ENCODE measurements at regions not wholly inside any gene's neighbourhood (a gene's known extent, or its start where the extent isn't known, plus 50 kb on each side); places are given as distances from the start of the nearest gene placed in this dataset.

- TF ChIP-seq, protein P1, sequence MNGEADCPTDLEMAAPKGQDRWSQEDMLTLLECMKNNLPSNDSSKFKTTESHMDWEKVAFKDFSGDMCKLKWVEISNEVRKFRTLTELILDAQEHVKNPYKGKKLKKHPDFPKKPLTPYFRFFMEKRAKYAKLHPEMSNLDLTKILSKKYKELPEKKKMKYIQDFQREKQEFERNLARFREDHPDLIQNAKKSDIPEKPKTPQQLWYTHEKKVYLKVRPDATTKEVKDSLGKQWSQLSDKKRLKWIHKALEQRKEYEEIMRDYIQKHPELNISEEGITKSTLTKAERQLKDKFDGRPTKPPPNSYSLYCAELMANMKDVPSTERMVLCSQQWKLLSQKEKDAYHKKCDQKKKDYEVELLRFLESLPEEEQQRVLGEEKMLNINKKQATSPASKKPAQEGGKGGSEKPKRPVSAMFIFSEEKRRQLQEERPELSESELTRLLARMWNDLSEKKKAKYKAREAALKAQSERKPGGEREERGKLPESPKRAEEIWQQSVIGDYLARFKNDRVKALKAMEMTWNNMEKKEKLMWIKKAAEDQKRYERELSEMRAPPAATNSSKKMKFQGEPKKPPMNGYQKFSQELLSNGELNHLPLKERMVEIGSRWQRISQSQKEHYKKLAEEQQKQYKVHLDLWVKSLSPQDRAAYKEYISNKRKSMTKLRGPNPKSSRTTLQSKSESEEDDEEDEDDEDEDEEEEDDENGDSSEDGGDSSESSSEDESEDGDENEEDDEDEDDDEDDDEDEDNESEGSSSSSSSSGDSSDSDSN (IDR thresholded peaks at IDR 0.05; ENCODE audit: borderline replicate concordance in 1 of 2, low read depth in 2 of 2, low read length in 2 of 2): no peak
- TF ChIP-seq EZH2 (IDR thresholded peaks at IDR 0.05; ENCODE audit: borderline replicate concordance, low read depth, low read length) (no peak), CBX8 (IDR thresholded peaks at IDR 0.05; ENCODE audit: borderline replicate concordance, extremely low read depth, low read depth, low read length, poor library complexity, severe bottlenecking) (no peak), ARID2 (IDR thresholded peaks at IDR 0.05) (no peak), SETDB1 (IDR thresholded peaks at IDR 0.05; ENCODE audit: low read length) (no peak), KHSRP (IDR thresholded peaks at IDR 0.05) (no peak), POLR2A (conservative IDR thresholded peaks at IDR 0.05) (no peak)
- TF ChIP-seq, protein P2, sequence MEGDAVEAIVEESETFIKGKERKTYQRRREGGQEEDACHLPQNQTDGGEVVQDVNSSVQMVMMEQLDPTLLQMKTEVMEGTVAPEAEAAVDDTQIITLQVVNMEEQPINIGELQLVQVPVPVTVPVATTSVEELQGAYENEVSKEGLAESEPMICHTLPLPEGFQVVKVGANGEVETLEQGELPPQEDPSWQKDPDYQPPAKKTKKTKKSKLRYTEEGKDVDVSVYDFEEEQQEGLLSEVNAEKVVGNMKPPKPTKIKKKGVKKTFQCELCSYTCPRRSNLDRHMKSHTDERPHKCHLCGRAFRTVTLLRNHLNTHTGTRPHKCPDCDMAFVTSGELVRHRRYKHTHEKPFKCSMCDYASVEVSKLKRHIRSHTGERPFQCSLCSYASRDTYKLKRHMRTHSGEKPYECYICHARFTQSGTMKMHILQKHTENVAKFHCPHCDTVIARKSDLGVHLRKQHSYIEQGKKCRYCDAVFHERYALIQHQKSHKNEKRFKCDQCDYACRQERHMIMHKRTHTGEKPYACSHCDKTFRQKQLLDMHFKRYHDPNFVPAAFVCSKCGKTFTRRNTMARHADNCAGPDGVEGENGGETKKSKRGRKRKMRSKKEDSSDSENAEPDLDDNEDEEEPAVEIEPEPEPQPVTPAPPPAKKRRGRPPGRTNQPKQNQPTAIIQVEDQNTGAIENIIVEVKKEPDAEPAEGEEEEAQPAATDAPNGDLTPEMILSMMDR (IDR thresholded peaks at IDR 0.05 in 2 of 3, conservative IDR thresholded peaks at IDR 0.05 in 1 of 3; ENCODE audit: insufficient read depth in 2 of 3, low read depth in 1 of 3, low read length in 3 of 3): no peak
Measured at GRCh38 chr1:190807629-190808028, 330.0 kb upstream of the BRINP3 start.
